HEK293T (cell line): ENCODE measurements at regions not wholly inside any gene's neighbourhood (a gene's known extent, or its start where the extent isn't known, plus 50 kb on each side); places are given as distances from the start of the nearest gene placed in this dataset.

Source experiments
- BHLHE40 ChIP-seq: fragments of 450-650 bp; IDR thresholded peaks from 2 replicates; pipeline ENCODE4 v1.6.1; 2016; ENCODE audit warnings: mild to moderate bottlenecking, moderate library complexity, borderline replicate concordance
- SP1 ChIP-seq: fragments of 450-650 bp; IDR thresholded peaks from 2 replicates; pipeline ENCODE4 v1.6.1; 2017

- TF ChIP-seq SP1 (no peak), BHLHE40 (no peak)
Measured at GRCh38 chr10:57222603-57223002, 861.5 kb upstream of the ZWINT start.
